ENCODE measurements at regions not wholly inside any gene's neighbourhood (a gene's known extent, or its start where the extent isn't known, plus 50 kb on each side); places are given as distances from the start of the nearest gene placed in this dataset.
"Not testable (repeated sequence)": the region's sequence is repeated elsewhere in the genome, so short reads cannot be mapped to it uniquely, and the experiment has no call there.

- Histone ChIP-seq H3K27me3 (ENCODE audit: control insufficient read depth in 2 of 2, insufficient read depth in 2 of 2, low read length in 2 of 2) (no peaks in the 10 kb centered on the region), H3K4me1 (ENCODE audit: control insufficient read depth, extremely low read depth, insufficient read depth, low read length) (no peaks in the 10 kb centered on the region), H3K27ac (ENCODE audit: insufficient read depth, low read depth, low read length) (no peak overlapping the region), H3K4me2 (ENCODE audit: insufficient read depth, low read length) (no peak overlapping the region), H3K9me3 (replicated peaks; ENCODE audit: control insufficient read depth, insufficient read depth, low read length) (peaks cover 5% of the 10 kb centered on the region), H2AFZ (ENCODE audit: low read depth, low read length) (no peak overlapping the region), H3K4me3 (replicated peaks in 1 of 3; ENCODE audit: insufficient read depth in 1 of 3, low read depth in 1 of 3, low read length in 3 of 3) (no peak overlapping the region), H3K36me3 (ENCODE audit: control insufficient read depth in 2 of 2, extremely low read depth in 1 of 2, insufficient read depth in 2 of 2, low read length in 2 of 2) (no peaks in the 10 kb centered on the region), H3K9me1 (replicated peaks; ENCODE audit: control insufficient read depth, extremely low read depth, insufficient read depth, low read length) (no peaks in the 10 kb centered on the region), H3K79me2 (ENCODE audit: control insufficient read depth, insufficient read depth, low read length) (no peaks in the 10 kb centered on the region), H3K9ac (replicated peaks; ENCODE audit: extremely low read depth, insufficient read depth, low read length) (no peak overlapping the region), H4K20me1 (replicated peaks; ENCODE audit: control insufficient read depth, extremely low read depth, insufficient read depth, low read length) (no peaks in the 10 kb centered on the region)
- CTCF ChIA-PET: no interaction called here
- intact Hi-C loops (cut with micrococcal nuclease): no loop called here
- TF ChIP-seq MAX (IDR thresholded peaks at IDR 0.05; ENCODE audit: insufficient read depth, insufficient read length) (no peak), POLR2A (IDR thresholded peaks at IDR 0.05; ENCODE audit: low read depth, low read length) (no peak), MYC (IDR thresholded peaks at IDR 0.05; ENCODE audit: low read depth, low read length) (no peak), EZH2 (IDR thresholded peaks at IDR 0.05; ENCODE audit: borderline replicate concordance, low read depth, low read length, severe bottlenecking) (no peak), CTCF (IDR thresholded peaks at IDR 0.05; ENCODE audit: extremely low read depth in 1 of 2, insufficient read depth in 1 of 2, low read depth in 1 of 2, low read length in 2 of 2) (no peak), JUN (IDR thresholded peaks at IDR 0.05; ENCODE audit: borderline replicate concordance, insufficient read depth, insufficient read length, low read depth) (no peak), FOS (IDR thresholded peaks at IDR 0.05; ENCODE audit: borderline replicate concordance, insufficient read depth, low read length) (no peak), GATA2 (IDR thresholded peaks at IDR 0.05; ENCODE audit: insufficient read depth, insufficient read length, low read depth, low read length) (no peak)
- DNase-seq (ENCODE audit: low read depth, low spot score) (no peak), FAIRE-seq (no peak)
- POLR2A ChIA-PET: no interaction called here
- no TSS peak for BruUV-seq (replicated peaks)
- dilution Hi-C loops (cut with MboI; ENCODE audit: extremely low pct_ligation_motif_present, low sequenced_read_pairs): no loop called here
These were observed 834.1 kb upstream of the SLITRK6 start for GRCh38 chr13:86633346-86633745.

- H4K20me1 ChIP-seq (replicated peaks; ENCODE audit: control insufficient read depth, extremely low read depth, insufficient read depth, low read length); H3K9me3 ChIP-seq (replicated peaks; ENCODE audit: control insufficient read depth, insufficient read depth, low read length); H3K9ac ChIP-seq (replicated peaks; ENCODE audit: extremely low read depth, insufficient read depth, low read length); dilution Hi-C loops (cut with MboI; ENCODE audit: extremely low pct_ligation_motif_present, low sequenced_read_pairs); DNase-seq (ENCODE audit: low read depth, low spot score); H3K9me1 ChIP-seq (replicated peaks; ENCODE audit: control insufficient read depth, extremely low read depth, insufficient read depth, low read length); FAIRE-seq; H3K4me2 ChIP-seq (ENCODE audit: insufficient read depth, low read length); H3K27ac ChIP-seq (ENCODE audit: insufficient read depth, low read depth, low read length); BruUV-seq (replicated peaks); H3K4me1 ChIP-seq (ENCODE audit: control insufficient read depth, extremely low read depth, insufficient read depth, low read length); H3K27me3 ChIP-seq (ENCODE audit: control insufficient read depth in 2 of 2, insufficient read depth in 2 of 2, low read length in 2 of 2); POLR2A ChIA-PET; intact Hi-C loops (cut with micrococcal nuclease); CTCF ChIA-PET; H2AFZ ChIP-seq (ENCODE audit: low read depth, low read length); H3K36me3 ChIP-seq (ENCODE audit: control insufficient read depth in 2 of 2, extremely low read depth in 1 of 2, insufficient read depth in 2 of 2, low read length in 2 of 2); H3K4me3 ChIP-seq (replicated peaks in 1 of 3; ENCODE audit: insufficient read depth in 1 of 3, low read depth in 1 of 3, low read length in 3 of 3); H3K79me2 ChIP-seq (ENCODE audit: control insufficient read depth, insufficient read depth, low read length): not testable (repeated sequence)
These were observed 852.0 kb upstream of the SLITRK6 start for GRCh38 chr13:86651171-86651570.
